ENCODE measurements at regions not wholly inside any gene's neighbourhood (a gene's known extent, or its start where the extent isn't known, plus 50 kb on each side); places are given as distances from the start of the nearest gene placed in this dataset.

GRCh38 chr4:12651876-12652275 is 832.3 kb downstream of the RAB28 start:
- CTCF ChIA-PET, result no interaction called here
- POLR2A ChIA-PET (ENCODE audit: unreplicated experiment), result no interaction called here
- Histone ChIP-seq H3K4me3 (ENCODE audit: low read length) (no peak overlapping the region), H4K20me1 (ENCODE audit: low read length) (no peaks in the 10 kb centered on the region), H3K4me1 (ENCODE audit: insufficient read depth, low read length) (no peaks in the 10 kb centered on the region), H3K4me2 (ENCODE audit: low read length) (no peak overlapping the region), H3K27ac (ENCODE audit: low read length) (no peak overlapping the region), H3F3A (ENCODE audit: low read length, unreplicated experiment) (no peaks in the 10 kb centered on the region), H3K9ac (ENCODE audit: low read length) (no peak overlapping the region), H3K9me3 (ENCODE audit: low read length) (no peaks in the 10 kb centered on the region), H3K36me3 (ENCODE audit: low read depth, low read length) (no peaks in the 10 kb centered on the region), H3K27me3 (ENCODE audit: low read length) (no peaks in the 10 kb centered on the region), H2AFZ (ENCODE audit: low read length) (no peak overlapping the region), H3K9me2 (replicated peaks; ENCODE audit: low read length) (no peaks in the 10 kb centered on the region), H3K79me2 (ENCODE audit: low read length) (no peaks in the 10 kb centered on the region)
- TF ChIP-seq, protein P1, sequence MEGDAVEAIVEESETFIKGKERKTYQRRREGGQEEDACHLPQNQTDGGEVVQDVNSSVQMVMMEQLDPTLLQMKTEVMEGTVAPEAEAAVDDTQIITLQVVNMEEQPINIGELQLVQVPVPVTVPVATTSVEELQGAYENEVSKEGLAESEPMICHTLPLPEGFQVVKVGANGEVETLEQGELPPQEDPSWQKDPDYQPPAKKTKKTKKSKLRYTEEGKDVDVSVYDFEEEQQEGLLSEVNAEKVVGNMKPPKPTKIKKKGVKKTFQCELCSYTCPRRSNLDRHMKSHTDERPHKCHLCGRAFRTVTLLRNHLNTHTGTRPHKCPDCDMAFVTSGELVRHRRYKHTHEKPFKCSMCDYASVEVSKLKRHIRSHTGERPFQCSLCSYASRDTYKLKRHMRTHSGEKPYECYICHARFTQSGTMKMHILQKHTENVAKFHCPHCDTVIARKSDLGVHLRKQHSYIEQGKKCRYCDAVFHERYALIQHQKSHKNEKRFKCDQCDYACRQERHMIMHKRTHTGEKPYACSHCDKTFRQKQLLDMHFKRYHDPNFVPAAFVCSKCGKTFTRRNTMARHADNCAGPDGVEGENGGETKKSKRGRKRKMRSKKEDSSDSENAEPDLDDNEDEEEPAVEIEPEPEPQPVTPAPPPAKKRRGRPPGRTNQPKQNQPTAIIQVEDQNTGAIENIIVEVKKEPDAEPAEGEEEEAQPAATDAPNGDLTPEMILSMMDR (conservative IDR thresholded peaks at IDR 0.05; ENCODE audit: low read depth, low read length), result no peak
- no peak for TF ChIP-seq EZH2phosphoT487 (IDR thresholded peaks at IDR 0.05; ENCODE audit: borderline replicate concordance, low read length)
- no peak for TF ChIP-seq EZH2 (IDR thresholded peaks at IDR 0.05; ENCODE audit: low read length, unreplicated experiment)
- DNase-seq (no peak), ATAC-seq (no peak)
- intact Hi-C loops (cut with micrococcal nuclease), result no loop called here
- no TSS peak for BruUV-seq (replicated peaks)

DNA sequence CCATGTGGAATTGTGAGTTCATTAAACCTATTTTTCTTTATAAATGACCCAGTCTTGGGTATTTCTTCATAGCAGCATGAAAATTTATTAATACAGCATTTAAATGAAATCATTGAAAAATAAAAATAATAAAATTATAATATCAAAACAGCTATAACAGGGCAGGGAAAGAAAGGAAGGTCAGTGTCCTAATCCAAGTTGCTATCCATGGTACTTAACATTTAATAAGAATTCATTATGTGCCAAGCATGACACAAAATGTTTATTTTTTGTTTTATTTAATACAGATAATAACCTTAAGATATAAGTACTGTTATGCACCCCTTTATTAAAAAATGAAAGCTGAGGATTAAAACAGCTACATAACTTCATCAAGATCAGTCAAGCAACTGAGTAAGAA is 838.4 kb downstream of the RAB28 start:
- H3F3A ChIP-seq (ENCODE audit: low read length, unreplicated experiment), result no peaks in the 10 kb centered on the region
- intact Hi-C loops (cut with micrococcal nuclease), result no loop called here
- H3K27me3 ChIP-seq (ENCODE audit: low read length), result no peaks in the 10 kb centered on the region
- no peak overlapping the region for H3K4me2 ChIP-seq (ENCODE audit: low read length)
- no peaks in the 10 kb centered on the region for H3K4me1 ChIP-seq (ENCODE audit: insufficient read depth, low read length)
- H3K9me3 ChIP-seq (ENCODE audit: low read length), result no peaks in the 10 kb centered on the region
- TF ChIP-seq EZH2phosphoT487 (IDR thresholded peaks at IDR 0.05; ENCODE audit: borderline replicate concordance, low read length) (no peak), EZH2 (IDR thresholded peaks at IDR 0.05; ENCODE audit: low read length, unreplicated experiment) (no peak)
- TF ChIP-seq, protein P1 (conservative IDR thresholded peaks at IDR 0.05; ENCODE audit: low read depth, low read length), result no peak
- DNase-seq (no peak), ATAC-seq (no peak)
- ChIA-PET POLR2A (ENCODE audit: unreplicated experiment) (no interaction called here), CTCF (no interaction called here)
- no peak overlapping the region for H3K9ac ChIP-seq (ENCODE audit: low read length)
- H2AFZ ChIP-seq (ENCODE audit: low read length), result no peak overlapping the region
- H3K4me3 ChIP-seq (ENCODE audit: low read length), result no peak overlapping the region
- no peaks in the 10 kb centered on the region for H4K20me1 ChIP-seq (ENCODE audit: low read length)
- no peaks in the 10 kb centered on the region for H3K9me2 ChIP-seq (replicated peaks; ENCODE audit: low read length)
- BruUV-seq (replicated peaks), result no TSS peak
- no peaks in the 10 kb centered on the region for H3K36me3 ChIP-seq (ENCODE audit: low read depth, low read length)
- no peak overlapping the region for H3K27ac ChIP-seq (ENCODE audit: low read length)
- H3K79me2 ChIP-seq (ENCODE audit: low read length), result no peaks in the 10 kb centered on the region

DNA sequence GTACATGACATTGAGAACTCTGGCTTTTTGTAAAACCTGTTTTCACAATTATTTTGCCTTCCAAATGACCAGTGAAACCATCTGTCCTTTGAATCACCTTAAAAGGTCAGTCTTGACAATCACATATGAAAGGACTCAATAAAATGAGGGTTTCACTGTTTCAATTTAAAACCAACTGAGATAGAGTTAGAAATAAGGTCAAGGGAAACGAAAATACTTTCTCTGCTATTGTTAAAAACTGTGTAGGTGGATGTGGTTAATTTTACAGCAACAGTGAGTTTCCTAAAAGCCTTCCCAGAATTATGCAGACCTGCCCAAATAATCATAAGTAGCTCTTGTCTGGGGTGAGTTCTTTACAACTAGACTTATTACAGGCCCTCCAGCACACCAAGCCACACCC is 839.9 kb downstream of the RAB28 start:
- TF ChIP-seq, protein P1 (conservative IDR thresholded peaks at IDR 0.05; ENCODE audit: low read depth, low read length), result no peak
- no peak for TF ChIP-seq EZH2phosphoT487 (IDR thresholded peaks at IDR 0.05; ENCODE audit: borderline replicate concordance, low read length)
- no peak for TF ChIP-seq EZH2 (IDR thresholded peaks at IDR 0.05; ENCODE audit: low read length, unreplicated experiment)
- intact Hi-C loops (cut with micrococcal nuclease), result no loop called here
- POLR2A ChIA-PET (ENCODE audit: unreplicated experiment), result no interaction called here
- no peak overlapping the region for H3K4me2 ChIP-seq (ENCODE audit: low read length)
- H3K79me2 ChIP-seq (ENCODE audit: low read length), result no peaks in the 10 kb centered on the region
- no peaks in the 10 kb centered on the region for H3K27me3 ChIP-seq (ENCODE audit: low read length)
- CTCF ChIA-PET, result no interaction called here
- H3K9me2 ChIP-seq (replicated peaks; ENCODE audit: low read length), result no peaks in the 10 kb centered on the region
- no peaks in the 10 kb centered on the region for H3F3A ChIP-seq (ENCODE audit: low read length, unreplicated experiment)
- DNase-seq, result no peak
- H3K36me3 ChIP-seq (ENCODE audit: low read depth, low read length), result no peaks in the 10 kb centered on the region
- H2AFZ ChIP-seq (ENCODE audit: low read length), result no peak overlapping the region
- H3K9ac ChIP-seq (ENCODE audit: low read length), result no peak overlapping the region
- H3K4me3 ChIP-seq (ENCODE audit: low read length), result no peak overlapping the region
- H4K20me1 ChIP-seq (ENCODE audit: low read length), result no peaks in the 10 kb centered on the region
- no peaks in the 10 kb centered on the region for H3K4me1 ChIP-seq (ENCODE audit: insufficient read depth, low read length)
- no peak for ATAC-seq
- no peak overlapping the region for H3K27ac ChIP-seq (ENCODE audit: low read length)
- no peaks in the 10 kb centered on the region for H3K9me3 ChIP-seq (ENCODE audit: low read length)
- no TSS peak for BruUV-seq (replicated peaks)

Data from PC-3 (cell line).